Glutamatergic neuron (in vitro differentiated cells): ENCODE measurements at regions not wholly inside any gene's neighbourhood (a gene's known extent, or its start where the extent isn't known, plus 50 kb on each side); places are given as distances from the start of the nearest gene placed in this dataset.

Experiments used
- DNase-seq: peaks from one replicate; pipeline ENCODE4 v3.0.0; 2022
- H3K27ac Mint-ChIP-seq: one replicate; pipeline ENCODE4 v1.8.0; 2020; ENCODE audit warnings: mild to moderate bottlenecking, mixed read lengths, inconsistent platforms; ENCODE audit not compliant: unreplicated experiment
- H3K27me3 Mint-ChIP-seq: one replicate; pipeline ENCODE4 v1.8.0; 2020; ENCODE audit warnings: mild to moderate bottlenecking, moderate library complexity, mixed read lengths, inconsistent platforms; ENCODE audit not compliant: unreplicated experiment
- H3K36me3 Mint-ChIP-seq: one replicate; pipeline ENCODE4 v1.8.0; 2020; ENCODE audit warnings: mild to moderate bottlenecking, mixed read lengths, inconsistent platforms; ENCODE audit not compliant: unreplicated experiment
- H3K4me1 Mint-ChIP-seq: one replicate; pipeline ENCODE4 v1.8.0; 2020; ENCODE audit warnings: mild to moderate bottlenecking, low read depth, mixed read lengths, inconsistent platforms; ENCODE audit not compliant: unreplicated experiment
- H3K4me3 Mint-ChIP-seq: one replicate; pipeline ENCODE4 v1.8.0; 2020; ENCODE audit warnings: mild to moderate bottlenecking, mixed read lengths, inconsistent platforms; ENCODE audit not compliant: unreplicated experiment
- H3K9me3 Mint-ChIP-seq: one replicate; pipeline ENCODE4 v1.8.0; 2020; ENCODE audit warnings: mild to moderate bottlenecking, moderate library complexity, mixed read lengths, inconsistent platforms; ENCODE audit not compliant: unreplicated experiment
- TF ChIP-seq, protein P1 (sequence below): fragments of 200-600 bp; sonication (generic); IDR thresholded peaks from one replicate; pipeline ENCODE4 v1.5.0; 2021; ENCODE audit not compliant: partially characterized antibody, unreplicated experiment

DNA sequence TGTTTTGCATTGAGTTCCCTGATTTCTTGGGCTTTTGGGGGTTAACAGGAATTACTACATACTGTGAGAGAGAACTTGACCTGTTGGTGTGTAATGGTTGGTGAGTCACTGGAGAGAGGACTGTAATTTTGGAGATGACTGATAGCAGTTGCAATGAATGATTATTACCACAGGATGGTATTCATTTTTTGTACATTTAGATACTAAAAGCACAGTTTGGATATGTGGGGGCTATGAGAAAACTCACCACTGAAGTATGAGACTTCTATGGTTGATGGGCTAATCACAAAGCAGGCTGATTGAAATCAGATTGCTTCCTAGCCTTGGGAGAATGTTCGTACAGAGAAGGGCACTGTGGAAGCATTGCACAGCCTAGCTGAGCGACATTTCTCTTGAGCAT, 1571.3 kb upstream of the PRMT6 start:
- H3K36me3 Mint-ChIP-seq = no peaks in the 10 kb centered on the region
- no peaks in the 10 kb centered on the region for H3K9me3 Mint-ChIP-seq
- no peak for DNase-seq

DNA sequence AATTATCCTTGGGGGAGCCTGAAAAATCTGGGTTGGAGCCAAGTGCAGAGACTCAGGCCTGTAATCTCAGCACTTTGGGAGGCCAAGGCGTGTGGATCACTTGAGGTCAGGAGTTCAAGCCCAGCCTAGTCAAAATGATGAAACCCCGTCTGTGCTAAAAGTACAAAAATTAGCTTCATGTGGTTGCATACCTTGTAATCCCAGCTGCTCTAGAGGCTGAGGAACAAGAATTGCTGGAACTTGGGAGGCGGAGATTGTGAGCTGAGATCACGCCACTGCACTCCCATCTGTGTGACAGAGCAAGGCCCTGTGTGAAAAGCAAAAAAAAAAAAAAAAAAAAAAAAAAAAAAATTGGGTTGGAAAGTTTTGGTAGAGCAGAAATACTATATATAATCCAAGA, 1563.6 kb upstream of the PRMT6 start:
- Mint-ChIP-seq H3K27me3 (no peaks in the 10 kb centered on the region), H3K36me3 (no peaks in the 10 kb centered on the region), H3K4me1 (no peaks in the 10 kb centered on the region), H3K27ac (no peak overlapping the region), H3K4me3 (no peak overlapping the region), H3K9me3 (no peaks in the 10 kb centered on the region)
- no peak for DNase-seq
- TF ChIP-seq, protein P1, sequence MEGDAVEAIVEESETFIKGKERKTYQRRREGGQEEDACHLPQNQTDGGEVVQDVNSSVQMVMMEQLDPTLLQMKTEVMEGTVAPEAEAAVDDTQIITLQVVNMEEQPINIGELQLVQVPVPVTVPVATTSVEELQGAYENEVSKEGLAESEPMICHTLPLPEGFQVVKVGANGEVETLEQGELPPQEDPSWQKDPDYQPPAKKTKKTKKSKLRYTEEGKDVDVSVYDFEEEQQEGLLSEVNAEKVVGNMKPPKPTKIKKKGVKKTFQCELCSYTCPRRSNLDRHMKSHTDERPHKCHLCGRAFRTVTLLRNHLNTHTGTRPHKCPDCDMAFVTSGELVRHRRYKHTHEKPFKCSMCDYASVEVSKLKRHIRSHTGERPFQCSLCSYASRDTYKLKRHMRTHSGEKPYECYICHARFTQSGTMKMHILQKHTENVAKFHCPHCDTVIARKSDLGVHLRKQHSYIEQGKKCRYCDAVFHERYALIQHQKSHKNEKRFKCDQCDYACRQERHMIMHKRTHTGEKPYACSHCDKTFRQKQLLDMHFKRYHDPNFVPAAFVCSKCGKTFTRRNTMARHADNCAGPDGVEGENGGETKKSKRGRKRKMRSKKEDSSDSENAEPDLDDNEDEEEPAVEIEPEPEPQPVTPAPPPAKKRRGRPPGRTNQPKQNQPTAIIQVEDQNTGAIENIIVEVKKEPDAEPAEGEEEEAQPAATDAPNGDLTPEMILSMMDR = no peak

More for the DNA sequence above, 1571.3 kb upstream of the PRMT6 start:
- Mint-ChIP-seq H3K27ac (no peak overlapping the region), H3K27me3 (no peaks in the 10 kb centered on the region), H3K4me3 (no peak overlapping the region), H3K4me1 (no peaks in the 10 kb centered on the region)
- TF ChIP-seq, protein P1 = no peak

DNA sequence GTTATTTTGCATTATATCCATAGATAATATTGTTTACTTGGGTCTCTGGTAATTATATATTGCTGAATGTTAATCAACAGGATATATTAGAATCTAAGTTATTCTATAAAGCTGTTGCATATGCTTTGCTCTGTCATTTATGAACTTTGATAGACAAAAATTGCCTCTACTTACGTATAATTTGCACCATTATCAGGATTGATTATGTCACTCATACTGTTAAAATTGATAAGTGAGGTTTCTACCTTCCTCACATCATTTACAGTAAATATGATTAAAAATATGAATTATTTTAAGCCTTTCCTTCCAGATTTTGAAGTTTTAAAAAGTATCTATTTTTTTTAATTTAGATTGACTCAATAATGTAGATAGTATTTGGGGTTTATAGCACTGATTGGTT, 1540.4 kb upstream of the PRMT6 start:
- no peak for DNase-seq
- no peak overlapping the region for H3K27ac Mint-ChIP-seq
- no peaks in the 10 kb centered on the region for H3K36me3 Mint-ChIP-seq
- H3K4me1 Mint-ChIP-seq = no peaks in the 10 kb centered on the region
- TF ChIP-seq, protein P1 = no peak
- no peak overlapping the region for H3K4me3 Mint-ChIP-seq
- H3K9me3 Mint-ChIP-seq = no peaks in the 10 kb centered on the region
- H3K27me3 Mint-ChIP-seq = no peaks in the 10 kb centered on the region

DNA sequence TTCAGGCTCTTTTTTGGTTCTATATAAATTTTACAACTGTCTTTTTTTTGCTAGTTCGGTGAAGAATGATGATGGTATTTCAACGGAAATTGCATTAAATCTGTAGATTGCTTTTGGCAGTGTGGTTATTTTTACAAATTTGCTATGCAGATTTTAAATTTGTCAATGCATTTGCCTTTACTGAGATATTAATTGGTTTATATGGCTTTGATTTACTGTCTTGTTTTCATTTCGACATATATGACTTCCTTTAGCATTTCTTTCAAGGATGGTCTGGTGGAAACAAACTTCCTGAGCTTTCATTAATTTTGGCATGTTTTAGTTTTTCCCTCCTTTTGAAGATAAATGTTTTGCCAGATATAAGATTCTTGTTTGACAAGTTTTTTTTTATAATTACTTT, 1522.5 kb upstream of the PRMT6 start:
- H3K9me3 Mint-ChIP-seq = no peaks in the 10 kb centered on the region
- no peaks in the 10 kb centered on the region for H3K4me1 Mint-ChIP-seq
- H3K36me3 Mint-ChIP-seq = no peaks in the 10 kb centered on the region
- no peaks in the 10 kb centered on the region for H3K27me3 Mint-ChIP-seq
- DNase-seq = no peak
- TF ChIP-seq, protein P1 = no peak
- H3K27ac Mint-ChIP-seq = no peak overlapping the region
- no peak overlapping the region for H3K4me3 Mint-ChIP-seq

DNA sequence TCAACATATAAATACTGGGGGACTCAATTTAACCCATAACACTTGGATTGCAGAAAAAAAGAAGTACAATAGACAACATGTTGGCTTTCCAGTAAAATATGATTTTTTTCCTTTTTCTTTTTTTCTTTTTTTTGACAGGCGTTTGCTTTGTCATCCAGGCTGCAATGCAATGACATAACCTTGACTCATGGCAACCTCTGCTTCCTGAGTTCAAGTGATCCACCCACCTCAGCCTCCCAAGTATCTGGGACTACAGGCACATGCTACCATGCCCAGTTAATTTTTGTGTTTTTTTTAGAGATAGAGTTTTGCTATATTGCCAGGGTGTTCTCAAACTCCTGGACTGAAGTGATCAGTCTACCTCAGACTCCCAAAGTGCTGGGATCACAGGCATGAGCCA, 1512.0 kb upstream of the PRMT6 start:
- TF ChIP-seq, protein P1 = no peak
- Mint-ChIP-seq H3K27me3 (no peaks in the 10 kb centered on the region), H3K4me1 (no peaks in the 10 kb centered on the region), H3K9me3 (no peaks in the 10 kb centered on the region), H3K36me3 (no peaks in the 10 kb centered on the region), H3K4me3 (no peak overlapping the region), H3K27ac (no peak overlapping the region)
- no peak for DNase-seq
